GM23248 (cell line): ENCODE measurements at regions not wholly inside any gene's neighbourhood (a gene's known extent, or its start where the extent isn't known, plus 50 kb on each side); places are given as distances from the start of the nearest gene placed in this dataset.

Experiments used
- EZH2 ChIP-seq: fragments of 200-600 bp; sonication (generic); IDR thresholded peaks from 2 replicates; pipeline ENCODE4 v1.6.1; 2018; ENCODE audit warnings: antibody characterized with exemption, mild to moderate bottlenecking; ENCODE audit not compliant: insufficient read depth, poor library complexity, severe bottlenecking
- EZH2phosphoT487 ChIP-seq: fragments of 200-600 bp; sonication (generic); IDR thresholded peaks from 2 replicates; pipeline ENCODE4 v1.6.1; 2018; ENCODE audit warnings: antibody characterized with exemption, moderate library complexity, mild to moderate bottlenecking, low read depth; ENCODE audit not compliant: insufficient read depth

DNA sequence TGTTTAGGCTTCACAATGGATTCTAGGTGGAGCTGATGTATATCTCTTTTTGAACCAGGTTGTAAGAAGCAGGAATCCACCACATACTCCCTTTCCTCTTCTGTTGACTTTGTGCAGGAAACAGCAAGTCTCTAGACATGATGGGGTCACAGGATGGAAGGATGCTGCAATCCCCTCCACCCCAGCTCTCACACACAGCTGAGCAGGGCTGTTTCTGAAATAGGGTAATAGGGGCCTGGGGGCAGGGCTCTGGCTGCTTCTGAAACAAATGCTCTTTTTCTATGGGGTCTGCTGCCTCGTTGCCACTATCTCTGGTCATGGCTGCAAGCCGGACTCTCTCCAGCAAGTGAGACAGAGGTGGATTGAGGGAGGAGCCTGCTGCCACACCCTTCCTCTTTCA, 148.9 kb downstream of the SOX11 start:
- TF ChIP-seq EZH2 (no peak), EZH2phosphoT487 (no peak)
